Endothelial cell of umbilical vein (primary cell): ENCODE measurements at regions not wholly inside any gene's neighbourhood (a gene's known extent, or its start where the extent isn't known, plus 50 kb on each side); places are given as distances from the start of the nearest gene placed in this dataset.

Experiments
- BruUV-seq: library from RNA; stranded (reverse); fragments of 400-500 nt; replicated peaks from 2 replicates; lab custom pipeline; 2021; lab: Mats Ljungman, UMichigan
- CTCF ChIA-PET: fragments of 300-600, 350-600 bp; sonication (Branson Sonifier 250); formaldehyde crosslinking; loops from one replicate; lab custom pipeline; 2021; ENCODE audit warnings: antibody characterized with exemption, inconsistent platforms; lab: Charles Lee
- POLR2A ChIA-PET: fragments of 300-600, 350-600 bp; sonication (Branson Sonifier 250); formaldehyde crosslinking; loops from one replicate; lab custom pipeline; 2021; ENCODE audit warnings: antibody characterized with exemption, inconsistent platforms; lab: Charles Lee
- DNase-seq: peaks from one replicate; pipeline ENCODE4 v3.0.0-alpha.2; 2011; ENCODE audit warnings: low read depth, low spot score
- FAIRE-seq: peaks from 2 replicates; lab custom pipeline; 2011; peaks lifted over from hg19 to GRCh38; lab: Jason Lieb, UNC
- H2AFZ ChIP-seq: 2 replicates; pipeline ENCODE4 v1.6.0; 2012; ENCODE audit warnings: low read depth, low read length, control low read depth, inconsistent platforms
- H3K27ac ChIP-seq: 2 replicates; pipeline ENCODE4 v1.5.1; 2011; ENCODE audit warnings: low read depth, mild to moderate bottlenecking, control low read depth, low read length, moderate library complexity; ENCODE audit not compliant: insufficient read depth
- H3K27me3 ChIP-seq, 2 experiments: 2 replicates each; pipeline versions ENCODE4 v1.6.0 to v1.6.1; 2011; ENCODE audit warnings: low read length in 2 of 2, mixed read lengths in 1 of 2; ENCODE audit not compliant: control insufficient read depth in 2 of 2, insufficient read depth in 2 of 2
- H3K36me3 ChIP-seq, 2 experiments: 2 replicates in 1 of 2; 3 replicates in 1 of 2; pipeline ENCODE4 v1.5.1; 2011; ENCODE audit warnings: low read length in 2 of 2, mild to moderate bottlenecking in 1 of 2, moderate library complexity in 1 of 2; ENCODE audit not compliant: control insufficient read depth in 2 of 2, insufficient read depth in 2 of 2; ENCODE audit errors: extremely low read depth in 1 of 2
- H3K4me1 ChIP-seq: 3 replicates; pipeline ENCODE4 v1.5.1; 2011; ENCODE audit warnings: mild to moderate bottlenecking, low read length; ENCODE audit not compliant: control insufficient read depth, insufficient read depth; ENCODE audit errors: extremely low read depth
- H3K4me2 ChIP-seq: 2 replicates; pipeline ENCODE4 v1.6.1; 2011; ENCODE audit warnings: low read length, control low read depth, mixed read lengths; ENCODE audit not compliant: insufficient read depth
- H3K4me3 ChIP-seq, 3 experiments: fragments of 200-600 bp in 1 of 3; sonication (generic), shearing (Covaris generic) in 1 of 3; replicated peaks in 1 of 3; 2 replicates each; pipeline ENCODE4 v1.5.1; 2011 to 2016; ENCODE audit warnings: control low read depth in 3 of 3, low read length in 3 of 3, mild to moderate bottlenecking in 2 of 3, inconsistent platforms in 1 of 3, low read depth in 1 of 3, moderate library complexity in 1 of 3; ENCODE audit not compliant: insufficient read depth in 1 of 3
- H3K79me2 ChIP-seq: 2 replicates; pipeline ENCODE4 v1.6.0; 2012; ENCODE audit warnings: low read length, inconsistent platforms; ENCODE audit not compliant: control insufficient read depth, insufficient read depth
- H3K9ac ChIP-seq: replicated peaks from 2 replicates; pipeline ENCODE3; 2011; ENCODE audit warnings: low read length, control low read depth; ENCODE audit not compliant: insufficient read depth; ENCODE audit errors: extremely low read depth
- H3K9me1 ChIP-seq: replicated peaks from 3 replicates; pipeline ENCODE4 v1.6.0; 2011; ENCODE audit warnings: mild to moderate bottlenecking, low read length; ENCODE audit not compliant: control insufficient read depth, insufficient read depth; ENCODE audit errors: extremely low read depth
- H3K9me3 ChIP-seq: replicated peaks from 2 replicates; pipeline ENCODE4 v1.5.1; 2012; ENCODE audit warnings: low read length, inconsistent platforms; ENCODE audit not compliant: control insufficient read depth, insufficient read depth
- H4K20me1 ChIP-seq: replicated peaks from 2 replicates; pipeline ENCODE3; 2011; ENCODE audit warnings: mild to moderate bottlenecking, low read length; ENCODE audit not compliant: control insufficient read depth, insufficient read depth; ENCODE audit errors: extremely low read depth
- CTCF ChIP-seq, 2 donors: IDR thresholded peaks; 1 replicate in 1 of 2; 2 replicates in 1 of 2; pipeline ENCODE4 v1.5.1; 2011; ENCODE audit warnings: low read length in 2 of 2, mild to moderate bottlenecking in 2 of 2, moderate library complexity in 2 of 2, control low read depth in 1 of 2, inconsistent platforms in 1 of 2, low read depth in 1 of 2; ENCODE audit not compliant: insufficient read depth in 1 of 2; ENCODE audit errors: extremely low read depth in 1 of 2
- EZH2 ChIP-seq: IDR thresholded peaks from 2 replicates; pipeline ENCODE4 v1.6.1; 2012; ENCODE audit warnings: borderline replicate concordance, low read depth, mild to moderate bottlenecking, moderate library complexity, low read length, inconsistent platforms; ENCODE audit not compliant: severe bottlenecking
- FOS ChIP-seq: IDR thresholded peaks from 2 replicates; pipeline ENCODE4 v1.6.1; 2011; ENCODE audit warnings: mild to moderate bottlenecking, low read length, moderate library complexity, borderline replicate concordance; ENCODE audit not compliant: insufficient read depth
- GATA2 ChIP-seq: IDR thresholded peaks from 2 replicates; pipeline ENCODE4 v1.7.0; 2011; ENCODE audit warnings: low read depth, mild to moderate bottlenecking, moderate library complexity, mixed read lengths, low read length; ENCODE audit not compliant: insufficient read length, insufficient read depth
- JUN ChIP-seq: IDR thresholded peaks from 2 replicates; pipeline ENCODE4 v1.6.1; 2011; ENCODE audit warnings: borderline replicate concordance, low read depth; ENCODE audit not compliant: insufficient read length, insufficient read depth
- MAX ChIP-seq: IDR thresholded peaks from 2 replicates; pipeline ENCODE4 v1.6.1; 2011; ENCODE audit not compliant: insufficient read depth, insufficient read length
- MYC ChIP-seq: IDR thresholded peaks from one replicate; pipeline ENCODE4 v1.6.1; 2011; ENCODE audit warnings: mild to moderate bottlenecking, low read depth, low read length
- POLR2A ChIP-seq: IDR thresholded peaks from 2 replicates; pipeline ENCODE4 v1.6.1; 2012; ENCODE audit warnings: low read depth, mild to moderate bottlenecking, control low read depth, low read length
- POLR2AphosphoS5 ChIP-seq: IDR thresholded peaks from 2 replicates; pipeline ENCODE4 v1.6.1; 2012; ENCODE audit warnings: low read depth, mild to moderate bottlenecking, control low read depth, low read length, moderate library complexity; ENCODE audit not compliant: insufficient read depth
- dilution Hi-C: fragments of 300-500 bp; cut with MboI; formaldehyde crosslinking; loops from one replicate; pipeline ENCODE4 v1.15.0; 2019; ENCODE audit warnings: low sequenced_read_pairs; ENCODE audit not compliant: extremely low pct_ligation_motif_present
- intact Hi-C: fragments of 100-400 bp; cut with micrococcal nuclease; formaldehyde crosslinking; loops from one replicate; pipeline ENCODE4 v1.10.0; 2022

GRCh38 chr3:104206925-104207324 lies 1159.8 kb upstream of the ALCAM start:
- ChIA-PET CTCF (no interaction called here), POLR2A (no interaction called here)
- Histone ChIP-seq H3K27ac (no peak overlapping the region), H3K79me2 (no peaks in the 10 kb centered on the region), H4K20me1 (no peaks in the 10 kb centered on the region), H3K4me1 (no peaks in the 10 kb centered on the region), H3K9me1 (no peaks in the 10 kb centered on the region), H3K36me3 (no peaks in the 10 kb centered on the region), H2AFZ (no peak overlapping the region), H3K27me3 (no peaks in the 10 kb centered on the region), H3K9ac (no peak overlapping the region), H3K4me2 (no peak overlapping the region), H3K4me3 (no peak overlapping the region), H3K9me3 (no peaks in the 10 kb centered on the region)
- DNase-seq (no peak), FAIRE-seq (no peak)
- dilution Hi-C loops = no loop called here
- TF ChIP-seq POLR2A (no peak), MAX (no peak), EZH2 (no peak)
- intact Hi-C loops = no loop called here
- BruUV-seq = no TSS peak

GRCh38 chr3:104214277-104214676 lies 1152.4 kb upstream of the ALCAM start:
- BruUV-seq = no TSS peak
- TF ChIP-seq MYC = no peak
- no peak for TF ChIP-seq MAX
- no peak for TF ChIP-seq EZH2
- TF ChIP-seq GATA2 = no peak
- no peak for TF ChIP-seq JUN
- TF ChIP-seq FOS = no peak
- no peak for TF ChIP-seq CTCF (IDR thresholded peaks at IDR 0.05; ENCODE audit: extremely low read depth in 1 of 2, insufficient read depth in 1 of 2, low read depth in 1 of 2, low read length in 2 of 2)
- TF ChIP-seq POLR2AphosphoS5 = no peak
- no peak for TF ChIP-seq POLR2A
- dilution Hi-C loops = no loop called here

More at GRCh38 chr3:104214277-104214676, 1152.4 kb upstream of the ALCAM start:
- Histone ChIP-seq H3K4me1 (no peaks in the 10 kb centered on the region), H2AFZ (no peak overlapping the region), H3K9me1 (no peaks in the 10 kb centered on the region), H3K9ac (no peak overlapping the region), H3K27ac (no peak overlapping the region), H3K4me3 (no peak overlapping the region), H3K4me2 (no peak overlapping the region), H3K27me3 (no peaks in the 10 kb centered on the region), H4K20me1 (no peaks in the 10 kb centered on the region), H3K79me2 (no peaks in the 10 kb centered on the region), H3K9me3 (no peaks in the 10 kb centered on the region), H3K36me3 (no peaks in the 10 kb centered on the region)
- intact Hi-C loops = no loop called here
- DNase-seq (no peak), FAIRE-seq (no peak)
- CTCF ChIA-PET = no interaction called here
- POLR2A ChIA-PET = no interaction called here
